GM21723 (cell line): ENCODE measurements at regions not wholly inside any gene's neighbourhood (a gene's known extent, or its start where the extent isn't known, plus 50 kb on each side); places are given as distances from the start of the nearest gene placed in this dataset.

Experiments
- ATAC-seq: cut with Tn5 transposase; IDR thresholded peaks from one replicate; pipeline ENCODE4 v1.9.1; 2021; ENCODE audit warnings: mild to moderate bottlenecking, moderate library complexity; ENCODE audit not compliant: unreplicated experiment

- ATAC-seq: no peak
Measured at GRCh38 chr4:24117975-24118374, 228.1 kb upstream of the PPARGC1A start.

GRCh38 chr4:24116107-24116506 is 226.3 kb upstream of the PPARGC1A start:
- no peak for ATAC-seq

GRCh38 chr4:24114919-24115500 is 225.2 kb upstream of the PPARGC1A start:
- no peak for ATAC-seq

GRCh38 chr4:24114444-24114843 is 224.6 kb upstream of the PPARGC1A start:
- ATAC-seq: no peak

GRCh38 chr4:24112466-24112865 is 222.6 kb upstream of the PPARGC1A start:
- ATAC-seq: no peak

GRCh38 chr4:24108567-24108966 is 218.7 kb upstream of the PPARGC1A start:
- ATAC-seq: no peak

- no peak for ATAC-seq
Measured at GRCh38 chr4:24105327-24106038, 215.6 kb upstream of the PPARGC1A start.

GRCh38 chr4:24104158-24104565 is 214.3 kb upstream of the PPARGC1A start:
- ATAC-seq: no peak

- ATAC-seq: no peak
Measured at GRCh38 chr4:24103434-24104157, 213.7 kb upstream of the PPARGC1A start.

- ATAC-seq: no peak
Measured at GRCh38 chr4:24102621-24103020, 212.8 kb upstream of the PPARGC1A start.

- no peak for ATAC-seq
Measured at GRCh38 chr4:24096603-24097002, 206.8 kb upstream of the PPARGC1A start.

GRCh38 chr4:24094726-24095125 is 204.9 kb upstream of the PPARGC1A start:
- ATAC-seq: no peak

- ATAC-seq: no peak
Measured at GRCh38 chr4:24093446-24093845, 203.6 kb upstream of the PPARGC1A start.

GRCh38 chr4:24091639-24092233 is 201.9 kb upstream of the PPARGC1A start:
- no peak for ATAC-seq

- ATAC-seq: no peak
Measured at GRCh38 chr4:24089851-24090534, 200.1 kb upstream of the PPARGC1A start.

- ATAC-seq: no peak
Measured at GRCh38 chr4:24080871-24081270, 191.0 kb upstream of the PPARGC1A start.

GRCh38 chr4:24078347-24078962 is 188.6 kb upstream of the PPARGC1A start:
- no peak for ATAC-seq

GRCh38 chr4:24076811-24077210 is 187.0 kb upstream of the PPARGC1A start:
- ATAC-seq: no peak

GRCh38 chr4:24073948-24074347 is 184.1 kb upstream of the PPARGC1A start:
- ATAC-seq: no peak

- ATAC-seq: no peak
Measured at GRCh38 chr4:24071612-24072372, 181.9 kb upstream of the PPARGC1A start.
